ENCODE measurements at regions not wholly inside any gene's neighbourhood (a gene's known extent, or its start where the extent isn't known, plus 50 kb on each side); places are given as distances from the start of the nearest gene placed in this dataset.

GRCh38 chr2:60368456-60368855, 185.0 kb downstream of the BCL11A start:
- no peak for TF ChIP-seq POLR2A (IDR thresholded peaks at IDR 0.05; ENCODE audit: low read depth, low read length)
- no peak for TF ChIP-seq REST (IDR thresholded peaks at IDR 0.05; ENCODE audit: low read depth, low read length)
- no peak for TF ChIP-seq RAD21 (IDR thresholded peaks at IDR 0.05; ENCODE audit: insufficient read depth, low read depth, low read length)
- TF ChIP-seq EP300 (IDR thresholded peaks at IDR 0.05; ENCODE audit: borderline replicate concordance in 1 of 2, control insufficient read depth in 1 of 2, low read depth in 2 of 2, low read length in 2 of 2): no peak
- TF ChIP-seq ESRRA (IDR thresholded peaks at IDR 0.05; ENCODE audit: low read length): no peak
- no peak for TF ChIP-seq BHLHE40 (IDR thresholded peaks at IDR 0.05; ENCODE audit: borderline replicate concordance in 1 of 2, low read depth in 2 of 2, low read length in 1 of 2)
- TF ChIP-seq TAF1 (IDR thresholded peaks at IDR 0.05; ENCODE audit: borderline replicate concordance, low read depth, low read length): no peak
- TF ChIP-seq, protein P1, sequence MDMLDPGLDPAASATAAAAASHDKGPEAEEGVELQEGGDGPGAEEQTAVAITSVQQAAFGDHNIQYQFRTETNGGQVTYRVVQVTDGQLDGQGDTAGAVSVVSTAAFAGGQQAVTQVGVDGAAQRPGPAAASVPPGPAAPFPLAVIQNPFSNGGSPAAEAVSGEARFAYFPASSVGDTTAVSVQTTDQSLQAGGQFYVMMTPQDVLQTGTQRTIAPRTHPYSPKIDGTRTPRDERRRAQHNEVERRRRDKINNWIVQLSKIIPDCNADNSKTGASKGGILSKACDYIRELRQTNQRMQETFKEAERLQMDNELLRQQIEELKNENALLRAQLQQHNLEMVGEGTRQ (IDR thresholded peaks at IDR 0.05; ENCODE audit: borderline replicate concordance, low read depth, low read length): no peak
- TF ChIP-seq MYC (IDR thresholded peaks at IDR 0.05; ENCODE audit: insufficient read depth, insufficient read length, insufficient replicate concordance, low read length, severe bottlenecking): no peak

All from GM12878 (cell line).